BE2C (cell line): ENCODE measurements at regions not wholly inside any gene's neighbourhood (a gene's known extent, or its start where the extent isn't known, plus 50 kb on each side); places are given as distances from the start of the nearest gene placed in this dataset.

Source experiments
- DNase-seq: peaks from one replicate; pipeline ENCODE4 v3.0.0-alpha.2; 2020
- H3K27me3 ChIP-seq: fragments of 250-450 bp; sonication (Bioruptor Pico); 2 replicates; pipeline ENCODE4 v1.5.1; 2020; ENCODE audit warnings: mild to moderate bottlenecking
- H3K36me3 ChIP-seq: fragments of 250-450 bp; sonication (Bioruptor Pico); 2 replicates; pipeline ENCODE4 v1.5.1; 2020; ENCODE audit warnings: mild to moderate bottlenecking
- H3K4me1 ChIP-seq: fragments of 250-450 bp; sonication (Bioruptor Pico); 2 replicates; pipeline ENCODE4 v1.5.1; 2020
- H3K4me3 ChIP-seq: 2 replicates; pipeline ENCODE4 v1.5.1; 2011; ENCODE audit warnings: low read depth, low read length
- H3K9me3 ChIP-seq: fragments of 250-450 bp; sonication (Bioruptor Pico); 2 replicates; pipeline ENCODE4 v1.5.1; 2020
- TF ChIP-seq, protein P1 (sequence below): IDR thresholded peaks from 2 replicates; pipeline ENCODE4 v1.5.1; 2012; ENCODE audit warnings: mild to moderate bottlenecking, low read depth, low read length

GRCh38 chr10:6881987-6882386 lies 301.9 kb upstream of the PRKCQ start:
- no peaks in the 10 kb centered on the region for H3K27me3 ChIP-seq

DNA sequence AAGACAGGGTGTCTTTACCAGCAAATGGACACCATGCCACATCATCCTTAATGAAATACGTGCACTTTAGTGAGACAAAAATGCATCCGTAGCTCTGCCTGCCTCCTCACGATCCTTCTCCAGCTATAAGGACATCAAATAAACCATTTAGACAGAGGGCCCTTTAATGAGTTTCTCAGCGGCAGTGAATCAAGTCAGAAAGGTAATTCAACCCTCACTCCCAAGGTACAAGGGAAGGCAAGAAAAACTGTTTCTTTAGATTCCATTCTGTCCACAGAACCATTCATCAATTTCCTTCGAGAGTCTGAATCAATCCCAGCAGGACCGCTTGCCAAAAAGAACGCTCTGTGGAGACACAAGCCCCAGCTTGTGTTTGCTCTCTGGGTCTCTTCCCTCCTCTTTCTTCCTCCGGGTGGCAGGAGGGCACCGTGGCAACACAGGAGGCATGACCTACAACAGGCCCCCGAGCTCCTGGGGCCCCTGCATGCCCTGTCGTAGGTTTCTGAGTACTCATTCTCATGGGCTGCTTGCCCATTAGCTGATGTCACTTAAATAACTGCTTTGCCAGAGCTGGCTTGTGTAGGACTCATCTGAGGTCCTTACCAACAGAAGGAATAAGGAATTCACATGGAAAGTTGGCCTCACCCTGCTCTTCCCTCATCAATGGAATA lies 297.8 kb upstream of the PRKCQ start:
- H3K27me3 ChIP-seq = no peaks in the 10 kb centered on the region
- no peaks in the 10 kb centered on the region for H3K4me1 ChIP-seq
- no peaks in the 10 kb centered on the region for H3K9me3 ChIP-seq
- no peak overlapping the region for H3K4me3 ChIP-seq
- no peaks in the 10 kb centered on the region for H3K36me3 ChIP-seq
- TF ChIP-seq, protein P1, sequence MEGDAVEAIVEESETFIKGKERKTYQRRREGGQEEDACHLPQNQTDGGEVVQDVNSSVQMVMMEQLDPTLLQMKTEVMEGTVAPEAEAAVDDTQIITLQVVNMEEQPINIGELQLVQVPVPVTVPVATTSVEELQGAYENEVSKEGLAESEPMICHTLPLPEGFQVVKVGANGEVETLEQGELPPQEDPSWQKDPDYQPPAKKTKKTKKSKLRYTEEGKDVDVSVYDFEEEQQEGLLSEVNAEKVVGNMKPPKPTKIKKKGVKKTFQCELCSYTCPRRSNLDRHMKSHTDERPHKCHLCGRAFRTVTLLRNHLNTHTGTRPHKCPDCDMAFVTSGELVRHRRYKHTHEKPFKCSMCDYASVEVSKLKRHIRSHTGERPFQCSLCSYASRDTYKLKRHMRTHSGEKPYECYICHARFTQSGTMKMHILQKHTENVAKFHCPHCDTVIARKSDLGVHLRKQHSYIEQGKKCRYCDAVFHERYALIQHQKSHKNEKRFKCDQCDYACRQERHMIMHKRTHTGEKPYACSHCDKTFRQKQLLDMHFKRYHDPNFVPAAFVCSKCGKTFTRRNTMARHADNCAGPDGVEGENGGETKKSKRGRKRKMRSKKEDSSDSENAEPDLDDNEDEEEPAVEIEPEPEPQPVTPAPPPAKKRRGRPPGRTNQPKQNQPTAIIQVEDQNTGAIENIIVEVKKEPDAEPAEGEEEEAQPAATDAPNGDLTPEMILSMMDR = no peak
- no peak for DNase-seq

More at GRCh38 chr10:6881987-6882386, 301.9 kb upstream of the PRKCQ start:
- H3K4me1 ChIP-seq = no peaks in the 10 kb centered on the region
- DNase-seq = no peak
- H3K9me3 ChIP-seq = no peaks in the 10 kb centered on the region
- H3K36me3 ChIP-seq = no peaks in the 10 kb centered on the region
- TF ChIP-seq, protein P1 = no peak
- H3K4me3 ChIP-seq = no peak overlapping the region

GRCh38 chr10:6877336-6877721 lies 297.3 kb upstream of the PRKCQ start:
- Histone ChIP-seq H3K36me3 (no peaks in the 10 kb centered on the region), H3K4me1 (no peaks in the 10 kb centered on the region), H3K4me3 (no peak overlapping the region), H3K27me3 (no peaks in the 10 kb centered on the region), H3K9me3 (no peaks in the 10 kb centered on the region)
- DNase-seq = no peak
- TF ChIP-seq, protein P1 = no peak

- DNase-seq = no peak
- no peaks in the 10 kb centered on the region for H3K9me3 ChIP-seq
- H3K36me3 ChIP-seq = no peaks in the 10 kb centered on the region
- no peaks in the 10 kb centered on the region for H3K4me1 ChIP-seq
- TF ChIP-seq, protein P1 = no peak
- H3K4me3 ChIP-seq = no peak overlapping the region
- no peaks in the 10 kb centered on the region for H3K27me3 ChIP-seq
Observed at GRCh38 chr10:6875269-6875865, 295.3 kb upstream of the PRKCQ start.

DNA sequence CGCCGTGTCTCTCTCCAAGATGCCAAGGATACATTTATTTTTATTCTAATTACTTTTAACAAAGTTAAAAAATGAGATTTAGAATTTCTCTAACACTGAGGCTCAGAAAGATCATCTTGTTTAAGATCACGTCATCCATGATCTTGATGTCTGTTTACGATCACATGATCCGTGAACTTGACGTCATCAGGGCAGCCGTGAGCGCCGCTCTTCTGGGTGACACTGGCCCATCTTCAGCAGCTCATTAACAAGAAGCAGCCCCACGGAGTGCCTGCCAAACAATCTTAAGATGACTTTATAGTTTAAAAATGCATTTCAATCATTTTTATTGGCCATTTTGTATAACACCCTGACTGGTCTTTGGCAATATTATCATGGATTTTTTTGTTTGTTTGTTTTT lies 291.1 kb upstream of the PRKCQ start:
- TF ChIP-seq, protein P1 = no peak
- no peaks in the 10 kb centered on the region for H3K9me3 ChIP-seq
- H3K4me1 ChIP-seq = no peaks in the 10 kb centered on the region
- no peak for DNase-seq
- H3K4me3 ChIP-seq = no peak overlapping the region
- no peaks in the 10 kb centered on the region for H3K27me3 ChIP-seq
- H3K36me3 ChIP-seq = no peaks in the 10 kb centered on the region

DNA sequence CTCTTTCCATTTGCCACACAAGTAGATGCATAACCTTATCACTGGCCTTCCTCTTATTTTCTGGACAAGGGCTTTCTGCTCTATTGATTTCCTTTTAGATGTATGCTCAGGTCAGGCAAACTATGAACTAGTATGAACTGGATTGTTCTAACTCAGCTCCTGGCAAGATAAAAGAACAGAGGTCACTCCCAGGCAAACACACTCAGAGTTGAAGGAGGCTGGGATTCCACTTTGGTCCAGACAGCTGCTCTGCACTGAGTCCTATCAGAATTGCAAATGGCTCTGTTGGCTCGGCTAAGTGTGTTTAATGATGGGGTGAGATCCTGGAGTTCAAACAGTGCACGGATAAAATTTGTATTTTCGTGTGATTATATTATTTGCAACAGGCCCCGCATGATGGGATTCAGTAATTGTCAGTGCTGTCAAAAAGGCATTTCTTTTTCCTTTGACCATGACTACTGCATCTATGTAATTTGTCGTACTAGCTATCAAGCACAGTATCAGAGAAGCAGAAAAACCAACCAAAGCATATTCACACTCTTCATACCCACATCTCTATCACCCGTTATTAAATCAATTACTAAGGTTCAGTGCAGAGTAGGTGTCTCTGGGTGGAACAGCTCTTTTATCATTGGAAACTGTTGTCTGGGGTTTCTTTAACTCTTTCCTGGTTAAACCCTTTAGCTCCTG lies 288.1 kb upstream of the PRKCQ start:
- no peaks in the 10 kb centered on the region for H3K4me1 ChIP-seq
- H3K27me3 ChIP-seq = no peaks in the 10 kb centered on the region
- H3K9me3 ChIP-seq = no peaks in the 10 kb centered on the region
- H3K4me3 ChIP-seq = no peak overlapping the region
- TF ChIP-seq, protein P1 = no peak
- DNase-seq = no peak
- no peaks in the 10 kb centered on the region for H3K36me3 ChIP-seq
